Kidney epithelial cell (primary cell): ENCODE measurements at regions not wholly inside any gene's neighbourhood (a gene's known extent, or its start where the extent isn't known, plus 50 kb on each side); places are given as distances from the start of the nearest gene placed in this dataset.

ENCODE experiments used
- DNase-seq: peaks from one replicate; pipeline ENCODE4 v3.0.0-alpha.2; 2010; ENCODE audit warnings: low read depth
- H3K27me3 ChIP-seq: 2 replicates; pipeline ENCODE4 v1.6.0; 2011; ENCODE audit warnings: low read length; ENCODE audit not compliant: control insufficient read depth, insufficient read depth
- H3K36me3 ChIP-seq: 2 replicates; pipeline ENCODE4 v1.5.1; 2011; ENCODE audit warnings: low read length; ENCODE audit not compliant: control insufficient read depth, insufficient read depth
- H3K4me3 ChIP-seq: 2 replicates; pipeline ENCODE4 v1.5.1; 2011; ENCODE audit warnings: low read depth, mild to moderate bottlenecking, control low read depth, low read length
- CTCF ChIP-seq: IDR thresholded peaks from 2 replicates; pipeline ENCODE4 v1.5.1; 2011; ENCODE audit warnings: mild to moderate bottlenecking, moderate library complexity, low read length, control low read depth, inconsistent platforms; ENCODE audit not compliant: insufficient read depth, poor library complexity, severe bottlenecking

GRCh38 chr16:66193543-66194229 is 172.8 kb upstream of the CDH5 start:
- no peaks in the 10 kb centered on the region for H3K36me3 ChIP-seq
- TF ChIP-seq CTCF, result no peak
- DNase-seq, result no peak
- no peak overlapping the region for H3K4me3 ChIP-seq
- H3K27me3 ChIP-seq, result no peaks in the 10 kb centered on the region

GRCh38 chr16:66190411-66190810 is 176.1 kb upstream of the CDH5 start:
- no peaks in the 10 kb centered on the region for H3K36me3 ChIP-seq
- H3K4me3 ChIP-seq, result no peak overlapping the region
- no peak for TF ChIP-seq CTCF
- H3K27me3 ChIP-seq, result no peaks in the 10 kb centered on the region
- no peak for DNase-seq

GRCh38 chr16:66189951-66190350 is 176.5 kb upstream of the CDH5 start:
- no peak for DNase-seq
- no peak overlapping the region for H3K4me3 ChIP-seq
- no peak for TF ChIP-seq CTCF
- no peaks in the 10 kb centered on the region for H3K27me3 ChIP-seq
- no peaks in the 10 kb centered on the region for H3K36me3 ChIP-seq

GRCh38 chr16:66188917-66189725 is 177.4 kb upstream of the CDH5 start:
- no peak for TF ChIP-seq CTCF

GRCh38 chr16:66186251-66186785 is 180.2 kb upstream of the CDH5 start:
- DNase-seq, result no peak
- H3K36me3 ChIP-seq, result no peaks in the 10 kb centered on the region
- TF ChIP-seq CTCF, result no peak
- no peaks in the 10 kb centered on the region for H3K27me3 ChIP-seq
- H3K4me3 ChIP-seq, result no peak overlapping the region

More at GRCh38 chr16:66188917-66189725, 177.4 kb upstream of the CDH5 start:
- Histone ChIP-seq H3K27me3 (no peaks in the 10 kb centered on the region), H3K4me3 (no peak overlapping the region), H3K36me3 (no peaks in the 10 kb centered on the region)
- DNase-seq, result no peak

- TF ChIP-seq CTCF, result no peak
- Histone ChIP-seq H3K4me3 (no peak overlapping the region), H3K36me3 (no peaks in the 10 kb centered on the region), H3K27me3 (no peaks in the 10 kb centered on the region)
- DNase-seq, result no peak
Observed at GRCh38 chr16:66182592-66182991, 183.9 kb upstream of the CDH5 start.
